Activated CD8-positive, alpha-beta T cell treated with anti-CD3 and anti-CD28 coated beads, Interleukin-2, amount 10 ng/mL, durations not matched to agents 7 days and 5 days (primary cell): ENCODE measurements at regions not wholly inside any gene's neighbourhood (a gene's known extent, or its start where the extent isn't known, plus 50 kb on each side); places are given as distances from the start of the nearest gene placed in this dataset.

ENCODE experiments used
- ATAC-seq: fragments of 150-1000 bp; cut with Tn5 transposase; one replicate; pipeline ENCODE4 v1.10.0; 2021; ENCODE audit warnings: moderate library complexity
- CTCF ChIA-PET: fragments of 350-600 bp; sonication (Branson Sonifier 250); formaldehyde crosslinking; loops from one replicate; lab custom pipeline; 2021; ENCODE audit warnings: antibody characterized with exemption; lab: Charles Lee
- POLR2A ChIA-PET: fragments of 350-600 bp; sonication (Branson Sonifier 250); formaldehyde crosslinking; loops from one replicate; lab custom pipeline; 2021; ENCODE audit warnings: antibody characterized with exemption; lab: Charles Lee
- DNase-seq: peaks from one replicate; pipeline ENCODE4 v3.0.0-alpha.2; 2020
- H3K27ac Mint-ChIP-seq: one replicate; pipeline ENCODE4 v1.8.0; 2021; ENCODE audit warnings: mild to moderate bottlenecking, mixed read lengths
- H3K27me3 Mint-ChIP-seq: one replicate; pipeline ENCODE4 v1.8.0; 2021; ENCODE audit warnings: low read depth, mixed read lengths
- H3K36me3 Mint-ChIP-seq: one replicate; pipeline ENCODE4 v1.8.0; 2021; ENCODE audit warnings: low read depth, mixed read lengths
- H3K4me1 Mint-ChIP-seq: one replicate; pipeline ENCODE4 v1.8.0; 2021; ENCODE audit warnings: low read depth, mixed read lengths
- H3K4me3 Mint-ChIP-seq: one replicate; pipeline ENCODE4 v1.8.0; 2021; ENCODE audit warnings: mild to moderate bottlenecking, mixed read lengths
- H3K9me3 Mint-ChIP-seq: one replicate; pipeline ENCODE4 v1.8.0; 2022; ENCODE audit warnings: mixed read lengths; ENCODE audit not compliant: insufficient read depth

- DNase-seq (no peak), ATAC-seq (no peak)
- H3K27me3 Mint-ChIP-seq, result peaks cover 2% of the 10 kb centered on the region
- H3K27ac Mint-ChIP-seq, result no peak overlapping the region
- POLR2A ChIA-PET, result no interaction called here
- H3K4me3 Mint-ChIP-seq, result no peak overlapping the region
- H3K9me3 Mint-ChIP-seq, result no peaks in the 10 kb centered on the region
- H3K4me1 Mint-ChIP-seq, result no peaks in the 10 kb centered on the region
- CTCF ChIA-PET, result no interaction called here
- no peaks in the 10 kb centered on the region for H3K36me3 Mint-ChIP-seq
These were observed 56.5 kb downstream of the CT47B1 start for GRCh38 chrX:120819126-120819525.

DNA sequence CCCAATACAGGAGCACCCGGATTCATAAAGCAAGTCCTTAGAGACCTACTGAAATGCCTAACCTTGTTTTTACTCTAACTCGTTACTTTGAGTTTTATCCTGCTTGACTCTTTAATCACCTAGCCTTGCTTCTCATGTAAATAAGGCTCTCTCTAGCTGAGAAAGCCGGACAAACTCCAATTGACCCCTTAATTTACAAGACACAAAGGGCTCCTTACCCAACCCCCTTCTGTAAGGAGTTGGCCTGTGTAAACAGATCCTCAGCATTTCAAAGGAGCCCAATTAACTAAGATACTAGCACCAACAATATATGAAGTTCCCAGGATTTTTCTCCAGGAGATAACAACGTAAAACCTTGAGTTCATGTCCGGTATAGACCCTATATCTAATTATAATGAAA is 61.7 kb downstream of the CT47B1 start:
- CTCF ChIA-PET, result no interaction called here
- ATAC-seq (no peak), DNase-seq (no peak)
- Mint-ChIP-seq H3K4me1 (no peaks in the 10 kb centered on the region), H3K27me3 (no peaks in the 10 kb centered on the region), H3K27ac (no peak overlapping the region), H3K4me3 (no peak overlapping the region), H3K9me3 (no peaks in the 10 kb centered on the region), H3K36me3 (no peaks in the 10 kb centered on the region)
- POLR2A ChIA-PET, result no interaction called here

- Mint-ChIP-seq H3K9me3 (no peaks in the 10 kb centered on the region), H3K4me1 (peaks cover 7% of the 10 kb centered on the region), H3K27me3 (no peaks in the 10 kb centered on the region), H3K27ac (no peak overlapping the region), H3K36me3 (no peaks in the 10 kb centered on the region), H3K4me3 (no peak overlapping the region)
- ChIA-PET POLR2A (no interaction called here), CTCF (interaction anchor here (1.3 kb wide), 1 partner anchor 11 kb away, joined by 6 read pairs; no protein-coding TSS in a partner anchor)
- no peak for ATAC-seq
- DNase-seq, result no peak
These were observed 74.2 kb downstream of the CT47B1 start for GRCh38 chrX:120801426-120801825.

GRCh38 chrX:120797188-120797851 is 78.3 kb downstream of the CT47B1 start:
- DNase-seq, result no peak
- Mint-ChIP-seq H3K4me1 (peaks cover 7% of the 10 kb centered on the region), H3K4me3 (no peak overlapping the region), H3K36me3 (no peaks in the 10 kb centered on the region), H3K27me3 (no peaks in the 10 kb centered on the region), H3K9me3 (no peaks in the 10 kb centered on the region), H3K27ac (no peak overlapping the region)
- ATAC-seq, result no peak
- ChIA-PET POLR2A (no interaction called here), CTCF (no interaction called here)

GRCh38 chrX:120795301-120795700 is 80.4 kb downstream of the CT47B1 start:
- Mint-ChIP-seq H3K4me1 (peaks cover 7% of the 10 kb centered on the region), H3K27ac (no peak overlapping the region), H3K4me3 (no peak overlapping the region), H3K36me3 (no peaks in the 10 kb centered on the region), H3K9me3 (no peaks in the 10 kb centered on the region), H3K27me3 (no peaks in the 10 kb centered on the region)
- DNase-seq, result no peak
- CTCF ChIA-PET, result no interaction called here
- ATAC-seq, result no peak
- POLR2A ChIA-PET, result no interaction called here

GRCh38 chrX:120794525-120794975 is 81.1 kb downstream of the CT47B1 start:
- CTCF ChIA-PET, result no interaction called here
- DNase-seq (no peak), ATAC-seq (no peak)
- Mint-ChIP-seq H3K4me1 (peaks cover 3% of the 10 kb centered on the region), H3K4me3 (no peak overlapping the region), H3K27ac (no peak overlapping the region), H3K36me3 (no peaks in the 10 kb centered on the region), H3K27me3 (no peaks in the 10 kb centered on the region), H3K9me3 (no peaks in the 10 kb centered on the region)
- POLR2A ChIA-PET, result no interaction called here

DNA sequence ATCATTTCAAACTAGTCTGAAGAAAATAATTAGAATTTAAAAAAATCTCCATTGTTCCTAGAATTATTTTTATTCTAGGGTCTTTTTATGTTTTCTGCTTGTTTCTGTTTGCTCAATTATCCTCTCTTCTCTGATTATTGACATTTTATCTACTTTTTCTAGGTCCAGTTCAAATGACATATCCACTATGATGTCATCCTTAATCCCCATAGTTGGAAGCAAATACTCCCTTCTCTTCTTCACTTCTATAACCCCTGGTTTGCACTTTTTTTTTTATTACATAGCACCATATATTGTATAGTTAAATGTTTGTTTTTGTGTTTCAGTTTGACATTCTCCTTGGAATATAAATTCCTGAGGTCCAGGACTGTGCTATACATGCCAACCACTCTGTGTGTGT is 82.6 kb downstream of the CT47B1 start:
- POLR2A ChIA-PET, result no interaction called here
- Mint-ChIP-seq H3K4me3 (no peak overlapping the region), H3K27ac (no peak overlapping the region)

DNA sequence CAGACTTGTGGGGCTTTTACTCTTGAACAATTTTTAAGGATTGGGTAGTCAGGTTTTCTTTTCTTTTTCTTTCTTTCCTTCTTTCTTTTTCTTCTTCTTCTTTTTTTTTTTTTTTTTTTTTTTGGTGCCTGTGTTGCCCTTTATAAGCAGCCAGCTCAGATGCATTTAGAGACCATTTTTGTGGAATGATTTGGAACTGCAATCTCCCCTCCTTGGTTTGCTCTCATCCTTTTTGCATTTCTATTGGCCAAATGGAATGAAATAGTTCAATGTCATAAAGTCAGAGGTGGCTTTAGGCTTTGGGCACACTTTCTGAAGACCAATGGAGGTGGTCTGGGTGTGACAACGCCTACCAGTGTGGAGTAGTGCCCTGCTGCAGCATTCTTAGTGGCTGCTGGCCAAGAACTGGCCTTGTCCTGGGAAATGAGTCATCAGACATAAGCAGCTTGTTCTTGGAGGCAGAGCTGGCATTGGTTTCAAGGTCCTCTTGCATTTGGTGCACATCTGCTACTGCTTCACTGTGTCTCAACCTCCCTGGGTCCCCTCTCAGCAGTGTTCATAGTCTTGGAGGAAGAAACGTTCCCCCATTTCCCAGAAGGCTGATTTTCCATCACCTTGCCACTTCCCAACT is 84.5 kb downstream of the CT47B1 start:
- no peaks in the 10 kb centered on the region for H3K36me3 Mint-ChIP-seq
- H3K27me3 Mint-ChIP-seq, result peaks cover 2% of the 10 kb centered on the region
- POLR2A ChIA-PET, result interaction anchor here (0.6 kb wide), 1 partner anchor 248 kb away, joined by 3 read pairs; no protein-coding TSS in a partner anchor
- H3K4me1 Mint-ChIP-seq, result no peaks in the 10 kb centered on the region
- ATAC-seq (no peak), DNase-seq (no peak)
- no peaks in the 10 kb centered on the region for H3K9me3 Mint-ChIP-seq
- H3K4me3 Mint-ChIP-seq, result no peak overlapping the region
- no peak overlapping the region for H3K27ac Mint-ChIP-seq
- CTCF ChIA-PET, result interaction anchor here (1.3 to 2.4 kb wide), 4 partner anchors 10 to 21 kb away, joined by 4 to 13 read pairs (median 5); no protein-coding TSS in a partner anchor

More for the DNA sequence above, 82.6 kb downstream of the CT47B1 start:
- DNase-seq, result no peak
- ATAC-seq, result no peak
- Mint-ChIP-seq H3K36me3 (no peaks in the 10 kb centered on the region), H3K4me1 (peaks cover 3% of the 10 kb centered on the region), H3K27me3 (no peaks in the 10 kb centered on the region), H3K9me3 (no peaks in the 10 kb centered on the region)
- CTCF ChIA-PET, result no interaction called here

DNA sequence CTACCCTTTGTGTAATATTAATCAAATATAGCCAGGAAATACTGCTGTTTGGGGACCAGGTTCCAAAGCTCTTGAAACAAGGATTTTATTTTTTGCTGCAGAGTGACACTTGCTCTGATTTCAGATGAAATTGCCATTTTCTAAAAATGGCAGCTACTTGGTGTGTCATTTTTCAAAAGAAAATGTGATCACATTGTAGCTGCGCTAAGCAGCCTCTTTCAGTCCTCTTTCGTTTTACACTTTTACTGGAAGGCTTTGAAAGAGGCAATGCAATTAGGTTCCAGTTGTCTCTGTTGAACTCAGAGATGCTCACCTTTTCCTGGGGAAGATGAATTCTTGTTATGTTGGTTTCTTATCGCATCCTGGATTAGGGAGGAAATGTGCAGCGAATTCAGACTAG is 85.1 kb downstream of the CT47B1 start:
- H3K36me3 Mint-ChIP-seq, result no peaks in the 10 kb centered on the region
- ATAC-seq (no peak), DNase-seq (no peak)
- no peaks in the 10 kb centered on the region for H3K9me3 Mint-ChIP-seq
- ChIA-PET CTCF (interaction anchor here (0.7 to 2.4 kb wide), 8 partner anchors 11 to 295 kb away, joined by 3 to 13 read pairs (median 4); no protein-coding TSS in a partner anchor), POLR2A (interaction anchor here (0.6 kb wide), 1 partner anchor 248 kb away, joined by 3 read pairs; no protein-coding TSS in a partner anchor)
- H3K27me3 Mint-ChIP-seq, result peaks cover 2% of the 10 kb centered on the region
- no peaks in the 10 kb centered on the region for H3K4me1 Mint-ChIP-seq
- no peak overlapping the region for H3K4me3 Mint-ChIP-seq
- H3K27ac Mint-ChIP-seq, result no peak overlapping the region

DNA sequence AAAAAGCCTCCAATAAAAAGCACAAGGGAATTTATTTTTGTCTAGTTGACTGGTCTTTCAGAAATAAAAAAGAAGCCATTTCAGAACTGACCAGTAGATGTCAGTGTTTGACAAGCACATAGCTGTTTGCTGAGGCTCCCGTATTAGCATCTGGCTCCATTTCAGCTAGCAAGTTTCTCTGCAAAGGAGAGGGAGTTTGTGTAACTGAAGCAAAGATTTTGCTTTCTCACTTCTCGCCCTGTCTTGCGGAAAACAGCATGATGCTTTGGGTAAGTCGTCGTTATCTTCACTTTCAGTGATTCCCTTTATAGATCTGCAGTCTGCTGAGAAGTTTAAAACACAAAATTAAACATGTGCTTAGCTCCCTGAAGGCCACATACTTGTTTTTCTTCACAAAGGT is 85.5 kb downstream of the CT47B1 start:
- Mint-ChIP-seq H3K27me3 (peaks cover 2% of the 10 kb centered on the region), H3K9me3 (no peaks in the 10 kb centered on the region), H3K4me1 (no peaks in the 10 kb centered on the region), H3K36me3 (no peaks in the 10 kb centered on the region), H3K4me3 (no peak overlapping the region), H3K27ac (no peak overlapping the region)
- ChIA-PET POLR2A (no interaction called here), CTCF (interaction anchor here (0.7 to 2.4 kb wide), 8 partner anchors 11 to 294 kb away, joined by 3 to 13 read pairs (median 4); no protein-coding TSS in a partner anchor)
- DNase-seq, result peak; percentile 31
- peak; percentile 42 for ATAC-seq

GRCh38 chrX:120781403-120781802 is 94.3 kb downstream of the CT47B1 start:
- POLR2A ChIA-PET, result no interaction called here
- ATAC-seq, result no peak
- peaks cover 2% of the 10 kb centered on the region for H3K27me3 Mint-ChIP-seq

DNA sequence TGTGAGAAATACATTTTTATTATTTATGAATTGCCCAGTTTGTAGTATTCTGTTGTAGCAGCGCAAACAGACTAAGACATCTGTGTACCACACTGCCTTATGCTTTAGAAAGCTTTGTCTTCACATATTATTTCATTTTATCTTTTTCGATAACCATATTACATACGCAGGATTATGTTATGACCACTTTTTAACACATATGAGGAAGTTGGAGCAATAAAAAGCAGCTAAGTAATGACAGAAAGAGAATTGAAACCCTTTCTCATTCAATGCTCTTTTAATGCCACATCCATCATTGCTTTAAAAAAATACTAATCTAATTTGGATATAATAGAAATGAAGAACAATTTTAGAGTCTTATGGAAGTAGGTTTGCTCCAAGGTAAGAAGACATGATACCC is 99.7 kb downstream of the CT47B1 start:
- no peaks in the 10 kb centered on the region for H3K36me3 Mint-ChIP-seq

More at GRCh38 chrX:120781403-120781802, 94.3 kb downstream of the CT47B1 start:
- H3K4me3 Mint-ChIP-seq, result no peak overlapping the region
- no peaks in the 10 kb centered on the region for H3K36me3 Mint-ChIP-seq
- peaks cover 3% of the 10 kb centered on the region for H3K4me1 Mint-ChIP-seq
- H3K9me3 Mint-ChIP-seq, result no peaks in the 10 kb centered on the region
- CTCF ChIA-PET, result no interaction called here
- DNase-seq, result no peak
- no peak overlapping the region for H3K27ac Mint-ChIP-seq

More for the DNA sequence above, 99.7 kb downstream of the CT47B1 start:
- Mint-ChIP-seq H3K4me1 (no peaks in the 10 kb centered on the region), H3K4me3 (no peak overlapping the region), H3K27ac (no peak overlapping the region), H3K9me3 (no peaks in the 10 kb centered on the region), H3K27me3 (no peaks in the 10 kb centered on the region)
- ATAC-seq (no peak), DNase-seq (no peak)
- POLR2A ChIA-PET, result no interaction called here
- CTCF ChIA-PET, result no interaction called here
